ENCODE measurements at regions not wholly inside any gene's neighbourhood (a gene's known extent, or its start where the extent isn't known, plus 50 kb on each side); places are given as distances from the start of the nearest gene placed in this dataset.
"Not testable (repeated sequence)": the region's sequence is repeated elsewhere in the genome, so short reads cannot be mapped to it uniquely, and the experiment has no call there.

DNA sequence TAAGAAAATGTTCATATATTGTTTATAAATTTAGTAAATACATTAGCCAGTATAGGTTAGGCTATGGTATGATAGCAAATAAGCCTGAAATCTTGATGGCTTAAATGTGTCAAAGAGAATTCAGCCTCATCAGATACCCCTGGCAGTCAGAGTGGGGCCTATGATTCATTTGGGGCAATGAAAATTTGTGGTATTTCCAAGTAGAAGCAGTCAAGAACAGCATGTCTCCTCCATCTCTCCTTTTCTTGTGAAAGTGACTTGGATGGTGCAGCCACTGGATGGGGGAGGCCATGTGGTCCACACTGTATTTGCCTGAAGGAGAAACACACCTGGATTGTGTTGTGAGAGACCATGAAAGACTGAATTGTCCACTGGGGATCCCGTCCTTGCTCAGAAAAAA, 82.7 kb downstream of the DLEU7 start:
- TF ChIP-seq CTCF (IDR thresholded peaks at IDR 0.05; ENCODE audit: low read depth, low read length) = no peak
- no peak for DNase-seq (ENCODE audit: low read depth in 2 of 2)

GRCh38 chr13:50761406-50761805, 82.1 kb downstream of the DLEU7 start:
- no peak for DNase-seq (ENCODE audit: low read depth in 2 of 2)
- no peak for TF ChIP-seq CTCF (IDR thresholded peaks at IDR 0.05; ENCODE audit: low read depth, low read length)
- H3K4me3 ChIP-seq (replicated peaks in 1 of 2; ENCODE audit: low read depth in 2 of 2, low read length in 2 of 2) = no peak overlapping the region

More for the DNA sequence above, 82.7 kb downstream of the DLEU7 start:
- no peak overlapping the region for H3K4me3 ChIP-seq (replicated peaks in 1 of 2; ENCODE audit: low read depth in 2 of 2, low read length in 2 of 2)

- no peak for DNase-seq (ENCODE audit: low read depth in 2 of 2)
- TF ChIP-seq CTCF (IDR thresholded peaks at IDR 0.05; ENCODE audit: low read depth, low read length) = no peak
- no peak overlapping the region for H3K4me3 ChIP-seq (replicated peaks in 1 of 2; ENCODE audit: low read depth in 2 of 2, low read length in 2 of 2)
Measured at GRCh38 chr13:50762969-50763567, 80.4 kb downstream of the DLEU7 start.

DNA sequence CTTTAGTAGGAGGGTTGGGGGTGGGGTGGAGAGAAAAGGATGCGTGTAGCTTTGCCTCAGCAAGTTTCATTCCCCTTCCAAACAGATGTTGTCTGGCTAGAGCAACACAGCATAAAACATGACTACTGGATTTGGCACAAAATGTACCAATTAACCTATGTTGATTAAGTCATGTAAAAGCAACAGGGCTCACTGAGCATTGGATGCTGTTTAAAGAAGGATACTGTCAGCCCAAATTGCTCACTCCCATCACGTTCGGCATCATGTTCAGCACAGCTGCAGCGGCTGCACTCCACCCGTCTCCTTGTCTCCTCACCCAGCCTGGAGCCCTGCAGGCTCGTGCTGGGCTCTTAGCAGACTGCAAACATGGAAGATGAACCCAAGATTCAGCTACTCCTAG, 77.5 kb downstream of the DLEU7 start:
- no peak overlapping the region for H3K4me3 ChIP-seq (replicated peaks in 1 of 2; ENCODE audit: low read depth in 2 of 2, low read length in 2 of 2)
- no peak for DNase-seq (ENCODE audit: low read depth in 2 of 2)
- TF ChIP-seq CTCF (IDR thresholded peaks at IDR 0.05; ENCODE audit: low read depth, low read length) = no peak

- no peak for TF ChIP-seq CTCF (IDR thresholded peaks at IDR 0.05; ENCODE audit: low read depth, low read length)
- H3K4me3 ChIP-seq (replicated peaks in 1 of 2; ENCODE audit: low read depth in 2 of 2, low read length in 2 of 2) = no peak overlapping the region
- DNase-seq (ENCODE audit: low read depth in 2 of 2) = no peak
Measured at GRCh38 chr13:50766695-50767094, 76.8 kb downstream of the DLEU7 start.

DNA sequence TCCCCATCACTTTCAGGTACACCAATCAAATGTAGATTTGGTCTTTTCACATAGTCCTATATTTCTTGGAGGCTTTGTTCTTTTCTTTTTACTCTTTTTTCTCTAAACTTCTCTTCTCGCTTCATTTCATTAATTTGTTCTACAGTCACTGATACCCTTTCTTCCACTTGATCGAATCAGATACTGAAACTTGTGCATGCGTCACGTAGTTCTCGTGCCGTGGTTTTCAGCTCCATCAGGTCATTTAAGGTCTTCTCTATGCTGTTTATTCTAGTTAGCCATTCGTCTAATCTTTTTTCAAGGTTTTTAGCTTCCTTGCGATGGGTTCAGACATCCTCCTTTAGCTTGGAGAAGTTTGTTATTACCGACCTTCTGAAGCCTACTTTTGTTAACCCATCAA, 70.6 kb downstream of the DLEU7 start:
- H3K4me3 ChIP-seq (replicated peaks in 1 of 2; ENCODE audit: low read depth in 2 of 2, low read length in 2 of 2); DNase-seq (ENCODE audit: low read depth in 2 of 2): not testable (repeated sequence)
